GM19463 (cell line): ENCODE measurements at regions not wholly inside any gene's neighbourhood (a gene's known extent, or its start where the extent isn't known, plus 50 kb on each side); places are given as distances from the start of the nearest gene placed in this dataset.

Experiments
- ATAC-seq: cut with Tn5 transposase; IDR thresholded peaks from one replicate; pipeline ENCODE4 v1.9.1; 2021; ENCODE audit warnings: mild to moderate bottlenecking, moderate library complexity; ENCODE audit not compliant: unreplicated experiment

DNA sequence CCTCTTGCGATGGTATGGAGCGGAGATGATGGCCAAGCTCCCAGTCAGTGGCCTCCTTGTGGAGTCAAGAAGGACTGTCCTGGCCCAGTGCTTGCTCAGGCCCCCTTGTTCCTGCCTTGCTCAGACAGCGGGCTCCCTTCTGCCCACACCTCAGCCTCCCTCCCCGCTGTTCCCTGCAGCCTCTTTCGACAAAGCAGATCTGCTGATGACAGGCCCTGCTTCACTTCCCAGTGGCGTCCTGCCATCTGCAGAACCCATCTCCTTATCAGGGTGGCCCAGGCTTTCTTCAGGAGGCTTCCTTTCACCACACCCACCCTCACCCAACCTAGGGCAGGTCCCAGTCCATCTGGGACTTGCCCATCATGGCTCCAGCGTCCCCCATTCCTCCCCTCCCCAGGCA lies 80.0 kb downstream of the CLDN34 start:
- ATAC-seq: no peak

DNA sequence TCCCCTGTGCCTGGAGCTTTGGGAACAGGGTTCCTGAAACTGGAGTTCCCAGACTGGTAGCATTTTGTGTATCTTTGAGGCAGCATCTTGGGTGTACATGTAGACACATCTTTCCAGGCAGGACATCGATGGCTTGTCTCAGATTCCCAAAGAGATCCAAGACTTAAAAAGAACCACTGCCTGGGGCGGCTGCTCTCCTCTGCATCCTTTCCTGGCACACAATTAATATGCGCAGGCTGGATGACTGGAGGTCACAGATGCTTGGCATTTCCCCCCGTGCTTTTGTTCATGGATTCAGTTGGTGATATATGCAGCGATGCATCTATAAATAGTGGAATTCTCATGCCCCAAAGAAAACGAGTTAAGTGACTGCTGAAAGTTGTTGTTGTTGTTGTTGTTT lies 80.5 kb downstream of the CLDN34 start:
- ATAC-seq: no peak

DNA sequence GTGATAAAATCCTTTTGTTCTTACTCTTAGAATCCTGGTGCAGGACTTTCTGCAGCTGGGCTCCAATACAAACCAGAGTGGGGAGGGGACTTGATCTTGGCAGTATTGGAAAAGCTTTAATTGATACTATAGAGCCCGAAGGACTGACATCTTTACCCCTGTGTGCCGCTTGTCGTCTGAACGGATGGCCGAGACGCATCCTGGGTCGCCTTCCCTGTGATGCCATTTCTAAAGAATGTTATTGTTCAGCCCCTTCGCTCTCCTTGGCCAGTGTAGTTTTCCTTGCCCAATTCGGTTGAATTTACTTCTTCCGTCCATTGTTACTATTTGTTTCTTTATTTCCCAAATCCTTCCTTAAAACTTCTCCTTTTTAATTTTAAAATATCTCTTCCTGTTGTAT lies 80.9 kb downstream of the CLDN34 start:
- ATAC-seq: no peak

DNA sequence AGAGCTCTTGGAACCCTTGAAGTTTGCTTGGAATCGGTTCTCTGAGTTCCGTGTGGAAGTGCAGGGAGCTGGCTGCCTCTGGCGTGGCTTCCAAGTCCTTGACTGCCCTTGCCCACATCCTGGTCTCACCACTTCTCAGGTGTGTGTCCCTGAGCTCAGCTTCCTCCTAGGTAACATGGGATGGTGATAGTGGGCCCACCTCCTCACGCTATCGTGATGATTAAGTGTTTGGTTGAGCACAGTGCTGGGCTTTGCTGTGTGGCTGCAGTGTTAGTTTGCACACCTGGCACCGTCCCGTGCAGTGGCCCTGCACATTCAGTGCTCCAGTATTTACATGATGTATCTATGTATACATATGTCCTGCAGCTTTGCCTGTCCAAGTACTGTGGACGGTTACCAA lies 81.5 kb downstream of the CLDN34 start:
- ATAC-seq: no peak

DNA sequence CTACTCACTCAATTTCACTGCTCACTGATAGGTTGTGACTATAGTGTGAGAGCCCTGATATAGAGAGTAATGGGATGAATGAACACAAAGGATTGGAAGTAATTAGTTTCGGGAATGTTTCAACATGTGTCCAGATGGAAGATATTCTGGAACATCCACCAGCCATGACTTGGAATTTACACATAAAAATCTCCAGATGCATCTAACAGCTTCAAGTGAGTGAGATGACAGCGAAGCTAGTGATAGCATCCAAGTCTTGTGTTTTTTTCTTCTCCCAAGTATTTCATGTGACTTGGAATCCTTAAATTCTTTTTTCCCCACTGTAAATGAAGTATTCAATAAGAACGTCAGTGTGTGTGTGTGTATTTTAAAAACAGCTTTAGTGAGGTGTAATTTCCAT lies 82.1 kb downstream of the CLDN34 start:
- ATAC-seq: no peak

DNA sequence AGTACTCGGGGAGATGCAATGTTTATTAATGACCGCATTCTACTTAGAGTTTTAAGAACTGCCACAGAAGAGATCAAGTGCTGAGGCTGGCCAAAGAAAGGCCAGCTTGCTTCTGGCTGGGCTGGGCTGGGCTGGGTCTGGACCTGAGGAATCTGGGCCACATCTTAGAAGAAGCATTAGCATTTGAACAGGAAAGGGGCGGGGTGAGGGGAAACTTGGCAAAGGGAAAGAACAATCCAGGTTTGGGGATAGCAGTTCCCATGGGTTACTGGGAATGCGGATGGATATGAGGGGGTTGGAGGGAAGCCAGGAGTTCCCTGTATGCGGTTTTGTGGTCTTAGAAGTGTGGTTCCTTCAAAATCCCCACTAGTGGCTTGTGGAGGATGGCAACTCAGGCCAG lies 83.3 kb downstream of the CLDN34 start:
- ATAC-seq: no peak

DNA sequence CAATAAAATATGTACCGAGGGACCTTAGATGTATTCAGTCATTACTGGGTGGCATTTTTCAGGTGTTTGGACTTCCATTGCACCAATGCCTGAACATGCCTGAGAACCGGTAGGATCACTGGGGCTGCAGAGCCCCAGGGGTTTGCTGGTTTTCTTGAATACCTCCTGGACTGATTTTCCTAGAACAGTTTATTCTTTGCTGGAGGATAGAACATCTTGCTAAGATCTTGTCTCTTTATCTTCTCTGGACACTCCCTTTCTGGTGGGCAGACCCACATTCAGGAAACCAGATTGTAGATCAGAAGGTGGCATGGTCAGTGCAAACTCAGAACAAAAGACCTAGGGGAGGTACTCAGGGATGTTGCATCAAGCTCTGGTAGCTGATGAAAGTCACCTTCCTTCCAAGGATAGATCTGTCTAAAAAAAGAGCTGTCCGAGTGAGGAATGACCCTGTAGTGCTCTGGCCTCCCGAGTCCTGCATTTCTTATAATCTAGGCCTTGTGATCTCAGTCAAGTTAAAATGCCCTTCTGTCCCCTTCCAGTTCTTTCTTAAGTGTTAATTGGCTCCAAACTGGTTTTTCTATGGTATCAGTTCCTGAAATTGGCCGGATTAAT lies 84.8 kb downstream of the CLDN34 start:
- no peak for ATAC-seq

DNA sequence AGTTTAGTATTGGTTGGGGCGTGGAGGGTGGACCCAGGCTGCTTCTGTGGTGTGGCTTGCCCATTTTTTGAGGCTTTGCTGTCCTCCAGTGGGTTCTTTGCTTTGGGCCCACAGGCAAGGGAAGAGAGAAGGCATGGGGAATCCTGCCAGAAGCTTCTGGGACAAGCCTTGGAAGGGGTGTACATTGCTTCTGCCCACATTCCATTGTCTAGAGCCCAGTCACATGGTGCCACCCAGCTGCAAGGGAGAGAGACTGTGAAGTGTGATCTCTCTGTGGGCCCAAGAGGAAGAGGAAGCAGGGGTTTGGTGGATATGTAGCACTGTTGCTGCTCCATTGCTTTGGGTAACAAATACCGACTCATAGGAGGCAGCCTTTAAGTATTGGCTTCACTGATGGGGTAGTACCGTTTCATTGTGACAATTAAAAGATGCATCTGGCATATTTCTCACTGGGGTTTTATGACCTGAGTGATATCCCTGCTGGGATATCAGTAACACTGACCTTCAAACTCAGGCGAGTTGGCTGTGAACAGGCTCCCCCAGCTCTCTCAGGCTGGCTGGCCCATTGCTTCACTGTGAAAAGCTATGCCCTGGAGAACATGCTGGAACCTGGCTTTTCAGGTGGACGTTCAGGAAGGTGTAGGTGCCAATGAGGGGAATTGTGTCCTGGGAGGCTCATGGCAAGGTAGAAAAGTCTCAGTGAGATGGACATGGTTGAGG lies 85.9 kb downstream of the CLDN34 start:
- no peak for ATAC-seq

DNA sequence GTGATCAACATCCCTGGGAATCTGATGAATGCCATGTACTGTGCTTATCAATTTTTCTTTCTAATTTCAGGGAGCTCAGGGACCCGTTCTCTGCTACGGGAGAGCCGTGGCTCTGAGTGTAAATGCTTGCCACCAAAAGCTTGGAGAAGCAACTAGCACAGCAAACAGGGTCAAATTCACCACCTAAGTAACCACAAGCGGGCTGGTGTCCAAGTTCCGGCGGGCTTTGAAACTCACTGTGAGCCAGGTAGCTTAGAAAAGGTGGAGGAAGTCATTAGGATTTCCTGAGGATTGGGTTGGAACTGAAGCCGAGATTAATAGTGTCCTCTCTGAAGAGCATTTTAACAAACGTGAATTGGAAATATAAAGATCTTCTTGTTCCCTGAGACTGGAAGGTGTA lies 87.2 kb downstream of the CLDN34 start:
- ATAC-seq: no peak

DNA sequence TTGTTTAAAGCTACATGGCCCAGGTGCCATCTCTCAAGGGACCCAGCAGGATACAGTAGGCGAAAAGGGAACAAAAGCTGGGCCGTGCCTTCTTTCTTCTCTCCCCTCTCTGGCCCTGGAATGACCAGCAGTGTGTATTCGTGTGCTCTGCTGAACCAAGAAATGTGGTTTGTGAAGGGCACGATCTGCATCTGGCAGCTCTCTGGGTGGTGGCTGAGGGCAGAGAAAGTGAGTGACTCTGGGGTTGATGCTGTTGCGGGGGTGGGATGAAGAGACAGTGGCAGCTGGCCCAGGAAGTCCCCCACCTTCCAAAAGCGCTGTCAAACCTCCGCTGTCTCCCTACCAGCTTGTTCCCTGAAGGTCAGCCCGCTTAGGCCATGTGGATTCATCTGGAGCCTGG lies 88.3 kb downstream of the CLDN34 start:
- no peak for ATAC-seq

DNA sequence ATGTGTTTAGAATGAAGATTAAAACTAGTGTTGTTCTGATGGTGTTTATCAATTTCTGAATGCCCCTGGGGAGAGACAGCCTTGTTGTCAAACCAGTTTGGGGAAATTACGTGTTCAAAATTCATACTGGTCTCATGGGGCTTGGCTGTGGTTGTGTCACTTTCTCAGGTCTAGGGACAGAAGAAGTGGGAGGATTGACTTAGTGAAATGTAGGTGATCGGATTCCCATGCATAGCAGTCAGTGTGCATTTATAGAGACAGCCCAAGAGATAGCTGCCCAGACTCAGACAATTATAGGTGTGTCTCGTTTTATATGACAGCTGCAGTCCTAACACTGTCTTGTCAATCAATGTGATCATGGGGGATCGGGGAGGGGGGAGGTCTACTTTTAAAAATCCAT lies 94.4 kb upstream of the CLCN4 start:
- peak; percentile 93 for ATAC-seq

DNA sequence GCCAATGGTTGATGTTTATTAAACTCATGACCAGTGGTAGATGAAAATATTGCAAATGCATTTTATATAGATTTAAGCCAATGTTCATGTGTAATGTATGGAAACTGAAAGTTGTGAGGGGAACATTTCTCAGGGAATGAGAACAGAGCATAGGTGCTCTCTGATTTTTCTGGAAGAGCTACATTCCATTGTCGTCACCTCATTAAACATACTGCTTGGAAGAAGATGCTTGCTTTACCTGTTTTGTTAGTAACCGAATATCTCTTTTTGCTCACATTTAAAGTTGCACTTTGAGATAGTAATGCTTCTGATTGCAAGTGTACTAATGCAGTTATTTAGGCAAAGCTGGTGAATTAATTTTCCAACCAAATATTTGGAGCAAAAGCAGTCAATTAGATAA lies 93.8 kb upstream of the CLCN4 start:
- no peak for ATAC-seq

DNA sequence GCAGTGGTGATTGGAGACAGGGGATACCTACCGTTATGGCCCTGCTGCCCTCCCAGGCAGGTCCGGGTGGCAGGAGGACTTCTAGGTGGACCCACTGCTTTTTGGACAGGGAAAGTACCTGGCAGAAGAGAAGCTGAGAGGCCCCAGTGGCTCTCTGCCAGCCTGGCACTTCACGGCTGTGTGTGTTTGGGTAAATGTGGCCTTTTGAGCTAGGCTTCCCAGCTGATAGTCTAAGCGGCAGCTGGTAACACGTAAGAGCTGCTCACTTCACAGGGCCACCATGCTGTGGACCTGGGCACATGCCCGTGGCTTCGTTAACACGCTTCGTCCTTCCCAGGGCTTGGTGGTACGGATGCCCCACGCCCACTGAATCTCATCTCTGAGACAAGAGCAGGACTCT lies 92.0 kb upstream of the CLCN4 start:
- ATAC-seq: no peak

DNA sequence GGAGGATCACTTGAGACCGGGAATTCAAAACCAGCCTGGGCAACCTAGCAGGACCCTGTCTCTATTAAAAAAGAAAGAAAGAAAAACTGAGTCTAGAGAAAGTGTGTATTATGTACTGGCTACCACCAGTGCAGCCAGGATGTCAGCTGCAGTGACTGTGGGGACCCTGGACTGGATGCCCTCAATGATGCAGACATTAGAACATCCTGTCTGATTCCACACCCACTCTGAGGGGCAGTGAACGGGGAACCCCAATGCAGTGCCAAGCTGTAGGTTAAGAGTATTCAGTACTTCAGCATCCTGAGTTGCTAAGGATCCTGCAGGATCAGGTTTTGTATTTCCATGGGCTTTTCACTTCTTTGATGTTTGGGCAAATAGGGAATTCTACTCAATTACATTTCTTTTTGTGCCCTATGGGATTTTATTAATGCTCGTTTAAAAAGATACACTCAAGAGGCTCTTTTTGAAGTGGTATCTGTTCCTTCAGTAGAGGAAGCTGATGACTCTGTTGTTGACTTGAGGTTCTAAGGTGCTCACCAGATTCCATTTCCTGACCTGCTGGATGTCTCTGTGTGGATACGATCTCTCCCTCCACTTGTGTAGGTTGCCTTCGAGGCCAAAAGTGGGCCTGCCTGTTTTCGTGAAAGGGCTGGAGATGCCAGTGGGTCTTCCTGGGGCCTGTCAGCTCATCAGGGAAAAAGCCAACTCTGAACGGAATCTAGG lies 85.9 kb upstream of the CLCN4 start:
- no peak for ATAC-seq

DNA sequence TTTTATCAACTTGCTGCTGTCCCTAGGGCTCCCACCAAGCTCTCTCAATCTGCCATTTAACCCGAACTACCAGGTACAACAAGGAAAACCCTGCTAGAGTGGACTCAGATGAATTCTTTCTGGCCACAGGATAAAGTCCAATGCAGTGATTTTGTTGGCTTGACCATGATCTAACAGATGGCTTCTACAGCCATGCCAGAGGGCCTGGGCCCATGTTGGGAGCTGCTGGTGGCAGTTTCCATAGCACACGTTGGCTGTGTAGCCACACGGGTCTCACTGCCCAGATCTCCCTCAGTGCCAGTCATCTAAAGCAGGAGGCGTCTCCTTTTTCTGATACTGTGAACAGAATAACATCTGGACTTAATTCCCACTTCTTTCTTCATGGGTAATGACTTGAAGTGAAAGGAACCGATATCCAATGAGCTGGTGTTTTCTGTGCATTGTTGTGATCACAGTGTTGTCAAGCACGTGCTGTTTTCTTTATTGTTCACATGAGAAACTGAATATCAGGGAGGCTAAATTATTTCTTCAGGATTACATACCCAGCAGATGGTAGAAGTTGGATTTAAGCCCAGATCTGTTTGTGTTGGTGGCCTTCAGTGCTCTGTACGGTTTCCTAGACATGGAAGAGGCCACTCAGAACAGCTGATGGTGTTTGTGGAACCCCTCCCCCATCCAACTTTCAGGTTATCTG lies 85.2 kb upstream of the CLCN4 start:
- no peak for ATAC-seq

DNA sequence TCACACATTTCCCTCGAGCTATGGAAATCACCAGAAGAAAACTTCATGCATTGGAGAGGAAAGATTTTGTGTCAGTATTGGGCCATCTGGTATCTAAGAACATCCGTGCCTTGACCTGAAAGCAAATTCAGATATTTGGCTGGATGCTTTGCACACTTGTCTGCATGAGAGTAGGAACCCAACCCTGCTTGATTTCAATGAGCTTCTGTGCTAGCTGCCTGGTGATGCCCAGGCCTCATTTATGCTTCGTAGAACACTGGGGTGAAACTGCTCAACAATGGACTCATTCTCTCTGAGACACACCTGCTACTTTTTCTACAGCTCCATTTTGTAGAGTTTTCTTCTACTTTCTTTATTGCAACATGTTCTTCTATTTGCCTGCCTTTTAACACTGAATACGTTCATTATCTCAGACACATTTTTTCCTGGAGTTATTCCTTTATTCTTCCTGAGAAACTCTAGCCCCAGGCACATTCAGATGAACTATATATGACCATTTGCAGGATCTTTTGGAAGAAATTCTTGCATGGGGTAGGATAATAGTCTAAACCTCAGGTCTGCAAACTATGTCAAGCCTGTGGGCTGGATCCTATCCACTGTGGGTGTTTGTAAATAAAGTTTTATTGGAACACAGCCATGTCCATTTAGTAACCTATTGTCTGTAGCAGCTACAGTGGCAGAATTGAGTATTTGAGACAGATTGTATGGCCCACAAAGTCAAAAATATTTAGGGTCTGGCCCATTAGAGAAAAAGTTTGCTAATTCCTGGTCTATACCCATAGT lies 83.8 kb upstream of the CLCN4 start:
- ATAC-seq: no peak

DNA sequence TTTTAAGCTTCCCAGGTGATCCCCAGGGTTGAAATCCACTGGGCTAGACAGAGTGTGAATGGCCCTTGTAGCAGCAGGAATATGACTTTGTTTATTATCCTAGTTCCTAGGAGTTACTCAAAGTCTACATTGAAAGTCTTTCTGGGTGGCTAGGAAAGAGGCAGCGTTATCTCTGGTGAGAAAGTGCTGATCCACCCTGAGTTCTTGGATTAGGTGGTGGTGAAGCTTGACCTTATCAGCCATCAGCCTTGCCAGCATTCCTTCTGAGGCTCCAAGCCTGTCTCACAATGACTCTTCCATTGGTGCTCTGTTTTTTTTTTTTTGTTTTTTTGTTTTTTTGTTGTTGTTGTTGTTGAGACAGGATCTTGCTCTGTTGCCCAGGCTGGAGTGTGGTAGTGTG lies 83.1 kb upstream of the CLCN4 start:
- no peak for ATAC-seq

DNA sequence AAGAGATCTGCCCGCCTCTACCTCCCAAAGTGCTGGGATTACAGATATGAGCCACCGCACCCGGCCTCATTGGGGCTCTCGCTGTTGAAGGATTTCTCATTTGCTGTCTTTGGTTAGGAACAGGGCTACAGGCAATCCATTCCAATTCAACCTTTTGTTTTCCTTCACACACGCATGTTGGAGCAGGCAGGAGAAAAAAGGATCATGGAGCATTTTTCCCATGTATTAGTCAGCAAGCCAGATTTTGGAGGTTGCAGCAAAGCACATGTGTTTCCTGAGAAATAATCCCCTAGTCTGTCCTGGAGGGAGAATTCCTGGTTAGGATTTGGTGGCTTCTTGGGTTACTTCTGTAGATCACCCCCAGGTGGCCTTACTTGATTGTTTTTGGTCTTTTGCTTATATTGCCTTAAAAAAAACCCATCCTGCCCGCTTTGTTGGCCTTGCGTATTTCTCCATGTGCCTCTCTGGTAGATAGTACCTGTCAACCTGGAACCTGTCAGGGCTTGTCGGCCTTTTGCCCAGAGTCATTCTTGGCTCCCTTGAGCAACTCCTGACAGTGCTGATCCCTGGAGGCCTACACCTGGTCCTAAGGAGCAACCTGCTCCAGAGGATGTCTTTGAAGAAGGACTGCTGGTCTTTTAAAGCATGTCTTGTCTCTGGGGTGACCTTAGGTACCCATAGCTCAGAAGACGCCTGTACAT lies 82.4 kb upstream of the CLCN4 start:
- ATAC-seq: no peak

DNA sequence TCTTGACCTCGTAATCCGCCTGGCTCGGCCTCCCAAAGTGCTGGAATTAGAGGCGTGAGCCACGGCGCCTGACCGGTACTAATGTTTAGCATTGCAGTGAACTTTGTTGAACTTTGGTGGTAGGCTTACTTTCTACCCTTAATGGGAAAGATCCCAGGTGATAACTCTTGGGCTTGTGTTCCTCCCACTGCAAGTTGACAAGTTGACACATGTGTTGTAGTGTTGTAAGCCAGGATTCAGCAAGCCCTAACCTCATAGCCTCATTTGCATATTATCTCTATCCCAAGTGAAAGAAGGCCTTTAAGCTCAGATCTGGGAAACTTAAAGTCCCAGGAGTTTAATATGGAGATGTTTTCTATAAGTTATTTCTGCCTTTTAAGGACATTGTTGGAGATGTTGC lies 80.0 kb upstream of the CLCN4 start:
- no peak for ATAC-seq

DNA sequence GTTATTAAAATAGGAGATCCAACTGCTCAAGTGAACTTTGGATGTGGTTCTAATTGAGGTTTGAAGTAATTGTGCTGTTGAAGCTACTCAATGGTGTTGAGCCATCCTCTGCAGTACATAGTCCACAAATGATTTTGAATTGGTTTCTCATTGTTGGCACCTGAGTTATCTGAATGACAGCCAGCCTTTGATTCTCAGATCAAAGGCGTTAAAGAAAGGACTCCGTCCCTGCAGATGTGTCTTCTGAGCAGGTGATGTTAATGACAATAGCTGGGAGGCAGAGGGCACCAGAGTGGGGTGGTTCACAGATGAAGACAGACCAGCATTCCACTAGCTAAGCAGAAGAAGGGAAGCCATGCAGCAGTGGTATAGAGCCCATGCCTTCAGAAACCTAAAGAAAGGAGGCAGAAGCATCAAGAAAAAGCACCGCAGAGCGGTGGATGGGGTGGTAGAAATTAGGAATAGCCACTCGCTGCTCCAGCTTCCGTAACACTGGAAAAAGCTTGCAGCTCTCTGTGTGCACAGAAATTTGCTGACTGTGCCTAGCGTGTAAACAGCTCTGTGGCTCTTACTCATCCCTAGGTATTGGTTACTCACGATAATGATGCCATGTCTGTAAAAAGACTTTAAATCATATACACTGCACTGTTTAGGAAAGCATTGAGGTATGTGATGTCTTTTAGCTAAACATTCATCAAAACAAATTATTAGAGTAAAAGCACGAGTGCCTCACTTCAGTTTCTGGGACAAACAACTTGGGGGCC lies 79.2 kb upstream of the CLCN4 start:
- ATAC-seq: no peak
